Gastroesophageal sphincter (tissue), 4 donors: ENCODE measurements at regions not wholly inside any gene's neighbourhood (a gene's known extent, or its start where the extent isn't known, plus 50 kb on each side); places are given as distances from the start of the nearest gene placed in this dataset.

ENCODE experiments used
- ATAC-seq: fragments of 150-250 bp; one replicate; pipeline ENCODE4 v1.9.1; 2016; ENCODE audit warnings: mild to moderate bottlenecking, moderate library complexity
- H3K27ac ChIP-seq, 4 donors: fragments of 200-600 bp; sonication (generic) in 3 of 4; 1 replicate in 3 of 4; 2 replicates in 1 of 4; pipeline ENCODE4 v1.5.1; 2016 to 2019
- H3K27me3 ChIP-seq: fragments of 200-600 bp; sonication (generic); one replicate; pipeline ENCODE4 v1.5.1; 2019
- H3K36me3 ChIP-seq, 2 donors: fragments of 200-600 bp; sonication (generic); one replicate each; pipeline ENCODE4 v1.5.1; 2019; ENCODE audit warnings: control low read depth in 1 of 2
- H3K4me1 ChIP-seq, 3 donors: fragments of 200-600 bp; sonication (generic); 1 replicate in 2 of 3; 2 replicates in 1 of 3; pipeline ENCODE4 v1.5.1; 2016 to 2019; ENCODE audit warnings: control low read depth in 2 of 3
- H3K4me3 ChIP-seq, 2 donors: fragments of 200-600 bp; sonication (generic); one replicate each; pipeline ENCODE4 v1.5.1; 2019; ENCODE audit warnings: mild to moderate bottlenecking in 1 of 2, moderate library complexity in 1 of 2
- H3K9me3 ChIP-seq, 3 donors: fragments of 200-600 bp; sonication (generic); one replicate each; pipeline ENCODE4 v1.5.1; 2017 to 2019; ENCODE audit warnings: control low read depth in 2 of 3
- CTCF ChIP-seq, 4 experiments: fragments of 200-600 bp in 2 of 4; fragments of 450-650 bp in 2 of 4; sonication (generic) in 1 of 4; IDR thresholded peaks; one replicate each; pipeline ENCODE4 v1.5.1; 2017 to 2019; ENCODE audit warnings: antibody characterized with exemption in 4 of 4, mild to moderate bottlenecking in 2 of 4, moderate library complexity in 2 of 4
- EP300 ChIP-seq: sonication (generic); formaldehyde crosslinking; IDR thresholded peaks from one replicate; pipeline ENCODE4 v1.6.1; 2017; ENCODE audit warnings: antibody characterized with exemption, mild to moderate bottlenecking
- POLR2A ChIP-seq, 2 donors: fragments of 450-650 bp; IDR thresholded peaks; one replicate each; pipeline ENCODE4 v1.6.1; 2017; ENCODE audit warnings: antibody characterized with exemption in 2 of 2, mild to moderate bottlenecking in 2 of 2, moderate library complexity in 1 of 2
- POLR2AphosphoS5 ChIP-seq: sonication (generic); formaldehyde crosslinking; IDR thresholded peaks from one replicate; pipeline ENCODE4 v1.6.1; 2017; ENCODE audit warnings: antibody characterized with exemption
- WGBS, 2 donors: methylation state at CpG; one replicate each; pipeline ENCODE4 v1.1.5; 2018; ENCODE audit warnings: low coverage in 1 of 2; 5-methylcytosine and 5-hydroxymethylcytosine counted together

GRCh38 chr3:34919025-34919424, 720.3 kb upstream of the ARPP21 start:
- ATAC-seq, result no peak

DNA sequence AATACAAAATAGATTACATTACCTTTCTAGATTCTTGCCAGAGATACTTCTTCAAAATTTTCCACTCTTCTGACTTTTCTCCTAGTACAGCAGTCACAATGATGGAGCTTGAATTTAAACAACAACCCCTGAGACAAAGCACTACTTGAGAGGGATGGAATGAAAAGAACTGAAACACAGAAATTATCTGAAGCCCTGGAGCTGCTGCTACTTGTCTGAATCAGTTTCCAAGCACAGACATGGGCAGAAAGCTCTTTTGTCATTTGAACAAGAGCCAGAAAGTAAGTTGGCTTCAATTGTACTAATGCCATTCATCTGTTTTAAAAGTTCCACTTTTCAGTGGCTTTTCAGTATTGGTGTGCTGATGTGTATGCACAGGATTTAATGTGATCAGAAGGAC, 718.5 kb upstream of the ARPP21 start:
- TF ChIP-seq EP300 (no peak), POLR2AphosphoS5 (no peak), POLR2A (IDR thresholded peaks at IDR 0.05) (no peak), CTCF (IDR thresholded peaks at IDR 0.05) (no peak)
- no peaks in the 10 kb centered on the region for H3K27me3 ChIP-seq
- no peaks in the 10 kb centered on the region for H3K36me3 ChIP-seq
- no peak for ATAC-seq
- H3K9me3 ChIP-seq, result no peaks in the 10 kb centered on the region
- H3K4me1 ChIP-seq, result no peaks in the 10 kb centered on the region
- H3K4me3 ChIP-seq, result no peak overlapping the region
- H3K27ac ChIP-seq, result peak overlapping the region in 1 of 4 donors; percentile 24

More at GRCh38 chr3:34919025-34919424, 720.3 kb upstream of the ARPP21 start:
- H3K4me1 ChIP-seq, result no peaks in the 10 kb centered on the region
- H3K9me3 ChIP-seq, result no peaks in the 10 kb centered on the region
- no peaks in the 10 kb centered on the region for H3K27me3 ChIP-seq
- no peak overlapping the region for H3K4me3 ChIP-seq
- TF ChIP-seq POLR2AphosphoS5 (no peak), CTCF (IDR thresholded peaks at IDR 0.05) (no peak), POLR2A (IDR thresholded peaks at IDR 0.05) (no peak)
- no peak overlapping the region for H3K27ac ChIP-seq
- H3K36me3 ChIP-seq, result no peaks in the 10 kb centered on the region

DNA sequence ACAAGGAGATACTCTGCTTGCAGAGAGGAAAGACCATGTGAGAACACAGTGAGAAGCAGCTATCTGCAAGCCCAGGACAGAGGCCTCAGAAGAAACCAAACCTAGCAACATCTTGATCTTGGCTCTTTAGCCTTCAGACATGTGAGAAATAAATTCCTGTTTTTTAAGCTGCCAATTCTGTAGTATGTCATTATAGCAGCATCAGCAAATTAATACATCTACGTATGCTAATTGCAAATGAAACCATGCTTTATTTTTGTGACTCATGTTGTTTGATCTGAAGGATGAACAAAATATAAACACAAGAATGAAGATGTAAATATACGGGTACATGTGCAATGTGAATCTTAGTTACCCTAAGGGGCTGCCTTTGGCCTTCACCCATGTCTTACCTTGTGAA, 714.4 kb upstream of the ARPP21 start:
- no peak for ATAC-seq
- no peak for TF ChIP-seq CTCF (IDR thresholded peaks at IDR 0.05)
- no peak for TF ChIP-seq POLR2AphosphoS5
- TF ChIP-seq POLR2A (IDR thresholded peaks at IDR 0.05), result no peak
- no peak for TF ChIP-seq EP300
- Histone ChIP-seq H3K27me3 (no peaks in the 10 kb centered on the region), H3K4me3 (no peak overlapping the region), H3K9me3 (no peaks in the 10 kb centered on the region), H3K27ac (no peak overlapping the region), H3K4me1 (no peaks in the 10 kb centered on the region), H3K36me3 (no peaks in the 10 kb centered on the region)
- WGBS, 2 donors, result 84 to 100% methylated on average over 1 to 2 of the region's 2 CpGs

DNA sequence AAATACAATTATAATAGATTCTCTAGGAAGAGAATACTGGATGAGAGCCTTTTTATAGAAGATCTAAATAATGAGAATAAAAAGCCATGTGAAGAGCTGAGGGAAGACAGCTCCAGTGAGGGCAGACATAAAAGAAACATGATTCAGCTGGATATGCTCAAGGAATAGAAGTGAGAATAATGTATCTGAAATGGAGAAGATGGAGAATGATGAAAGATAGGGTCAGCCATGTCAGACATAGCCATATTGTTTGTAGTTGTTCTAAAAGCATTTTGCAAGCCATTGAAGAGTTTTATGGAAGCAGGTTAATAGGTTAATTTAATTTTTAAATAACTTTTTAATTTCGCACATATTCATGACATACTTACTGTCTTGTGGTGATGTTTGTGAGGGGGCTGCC, 713.5 kb upstream of the ARPP21 start:
- 73 to 84% methylated on average over 1 of the region's 1 CpG for WGBS, 2 donors
- TF ChIP-seq POLR2A (IDR thresholded peaks at IDR 0.05) (no peak), POLR2AphosphoS5 (no peak), CTCF (IDR thresholded peaks at IDR 0.05) (no peak), EP300 (no peak)
- no peak overlapping the region for H3K27ac ChIP-seq
- no peaks in the 10 kb centered on the region for H3K27me3 ChIP-seq
- ATAC-seq, result no peak
- H3K4me1 ChIP-seq, result no peaks in the 10 kb centered on the region
- peaks cover 0 to 5% (median 0%) of the 10 kb centered on the region in 3 donors for H3K9me3 ChIP-seq
- no peak overlapping the region for H3K4me3 ChIP-seq
- no peaks in the 10 kb centered on the region for H3K36me3 ChIP-seq

- Histone ChIP-seq H3K27ac (no peak overlapping the region), H3K4me3 (no peak overlapping the region), H3K9me3 (peaks cover 0 to 7% (median 0%) of the 10 kb centered on the region in 3 donors), H3K36me3 (no peaks in the 10 kb centered on the region), H3K27me3 (no peaks in the 10 kb centered on the region), H3K4me1 (no peaks in the 10 kb centered on the region)
- no peak for ATAC-seq
- TF ChIP-seq CTCF (IDR thresholded peaks at IDR 0.05) (no peak), POLR2AphosphoS5 (no peak)
Measured at GRCh38 chr3:34929036-34929435, 710.3 kb upstream of the ARPP21 start.
